HFF-Myc (cell line): ENCODE measurements at regions not wholly inside any gene's neighbourhood (a gene's known extent, or its start where the extent isn't known, plus 50 kb on each side); places are given as distances from the start of the nearest gene placed in this dataset.
"Not testable (repeated sequence)": the region's sequence is repeated elsewhere in the genome, so short reads cannot be mapped to it uniquely, and the experiment has no call there.

Source experiments
- DNase-seq: peaks from one replicate; pipeline ENCODE4 v3.0.0-alpha.2; 2011; ENCODE audit warnings: low read depth; ENCODE audit errors: extremely low read depth
- H3K4me3 ChIP-seq: replicated peaks from 2 replicates; pipeline ENCODE4 v1.5.1; 2011; ENCODE audit warnings: low read depth, mild to moderate bottlenecking, control low read depth, low read length
- TF ChIP-seq, protein P1 (sequence below): IDR thresholded peaks from 2 replicates; pipeline ENCODE4 v1.5.1; 2012; ENCODE audit warnings: mild to moderate bottlenecking, low read depth, low read length, control low read depth; ENCODE audit errors: missing control alignments

DNA sequence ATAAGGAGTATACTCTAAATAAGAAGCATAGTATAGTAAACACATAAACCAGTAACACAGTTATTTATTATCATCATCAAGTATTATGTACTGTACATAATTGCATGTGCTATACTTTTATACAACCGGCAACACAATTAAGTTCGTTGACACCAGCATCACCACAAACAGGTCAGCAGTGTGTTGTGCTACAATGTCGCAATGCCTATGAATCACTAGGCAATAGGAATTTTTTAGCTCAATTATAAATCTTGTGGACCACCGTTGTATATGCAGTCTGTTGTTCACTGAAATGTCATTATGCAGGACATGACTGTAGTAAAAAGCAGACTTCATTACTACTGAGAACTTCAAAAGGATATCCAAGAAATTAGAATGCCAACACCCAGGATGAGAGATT lies 177.0 kb downstream of the PDCD6IP start:
- DNase-seq, result no peak
- TF ChIP-seq, protein P1, sequence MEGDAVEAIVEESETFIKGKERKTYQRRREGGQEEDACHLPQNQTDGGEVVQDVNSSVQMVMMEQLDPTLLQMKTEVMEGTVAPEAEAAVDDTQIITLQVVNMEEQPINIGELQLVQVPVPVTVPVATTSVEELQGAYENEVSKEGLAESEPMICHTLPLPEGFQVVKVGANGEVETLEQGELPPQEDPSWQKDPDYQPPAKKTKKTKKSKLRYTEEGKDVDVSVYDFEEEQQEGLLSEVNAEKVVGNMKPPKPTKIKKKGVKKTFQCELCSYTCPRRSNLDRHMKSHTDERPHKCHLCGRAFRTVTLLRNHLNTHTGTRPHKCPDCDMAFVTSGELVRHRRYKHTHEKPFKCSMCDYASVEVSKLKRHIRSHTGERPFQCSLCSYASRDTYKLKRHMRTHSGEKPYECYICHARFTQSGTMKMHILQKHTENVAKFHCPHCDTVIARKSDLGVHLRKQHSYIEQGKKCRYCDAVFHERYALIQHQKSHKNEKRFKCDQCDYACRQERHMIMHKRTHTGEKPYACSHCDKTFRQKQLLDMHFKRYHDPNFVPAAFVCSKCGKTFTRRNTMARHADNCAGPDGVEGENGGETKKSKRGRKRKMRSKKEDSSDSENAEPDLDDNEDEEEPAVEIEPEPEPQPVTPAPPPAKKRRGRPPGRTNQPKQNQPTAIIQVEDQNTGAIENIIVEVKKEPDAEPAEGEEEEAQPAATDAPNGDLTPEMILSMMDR, result no peak
- H3K4me3 ChIP-seq, result no peak overlapping the region

DNA sequence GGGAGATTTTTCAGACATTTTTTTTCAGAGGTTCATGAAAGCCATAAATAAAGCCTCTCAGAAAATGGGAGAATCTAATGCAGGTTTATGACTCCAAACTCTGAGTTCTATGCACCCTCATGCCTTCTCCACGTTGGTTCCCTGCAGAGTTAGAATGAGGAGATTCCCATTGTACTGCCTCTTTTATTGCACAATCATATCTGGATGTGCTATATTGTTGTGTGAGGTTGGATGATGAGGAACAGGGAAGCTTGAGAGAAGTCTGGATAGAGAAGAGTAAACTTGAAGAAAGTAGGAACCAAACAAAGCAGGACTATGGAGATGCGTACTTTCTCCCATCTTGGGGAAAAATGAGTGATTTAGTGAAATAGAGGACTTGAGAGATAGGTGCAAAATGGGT lies 178.8 kb downstream of the PDCD6IP start:
- TF ChIP-seq, protein P1, result no peak
- DNase-seq, result no peak
- no peak overlapping the region for H3K4me3 ChIP-seq

DNA sequence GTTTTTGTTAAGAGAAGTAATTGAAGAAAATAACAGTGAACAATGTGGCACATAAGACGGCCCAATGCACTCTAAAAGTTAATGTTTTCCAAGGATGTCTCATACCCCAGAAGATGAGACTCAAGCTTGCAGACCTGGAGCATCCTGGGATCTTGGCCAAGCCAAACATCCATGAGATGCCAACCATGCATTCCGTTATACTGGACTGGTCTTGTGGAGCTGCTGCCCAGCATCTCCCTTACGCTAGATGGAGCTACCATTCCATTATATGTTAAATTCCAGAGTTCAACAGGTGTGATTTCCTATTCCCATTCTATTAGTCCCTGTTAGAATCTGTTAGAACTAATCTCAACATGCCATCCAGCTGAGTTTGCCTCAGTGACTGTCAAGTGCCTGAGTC lies 181.8 kb downstream of the PDCD6IP start:
- no peak overlapping the region for H3K4me3 ChIP-seq
- TF ChIP-seq, protein P1, result peak; percentile 57
- DNase-seq, result peak; percentile 19

DNA sequence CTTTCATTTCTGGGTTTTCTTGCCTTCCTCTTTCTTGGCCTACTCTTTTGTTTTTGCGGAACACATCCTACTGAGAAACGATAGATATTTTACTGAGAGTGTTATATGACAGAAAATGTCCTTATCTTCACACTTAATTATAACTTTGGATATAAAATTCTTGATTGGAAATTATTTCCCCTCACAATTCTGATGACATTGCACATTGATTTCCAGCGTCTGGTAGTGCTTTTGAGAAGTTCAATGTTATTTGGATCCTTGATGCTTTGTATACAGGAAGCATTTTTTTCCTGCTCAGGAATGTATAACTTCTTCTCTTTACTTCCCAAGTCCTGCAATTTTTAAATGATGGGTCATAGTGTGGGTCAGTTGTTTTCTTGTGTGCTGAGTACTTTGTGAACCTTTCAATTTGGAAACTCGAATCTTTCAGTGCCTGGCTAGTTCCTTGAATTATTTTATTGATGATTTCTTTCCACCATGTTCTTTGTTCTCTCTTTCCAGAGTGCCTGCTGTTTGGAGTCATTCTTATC lies 183.9 kb downstream of the PDCD6IP start:
- DNase-seq, result no peak
- no peak overlapping the region for H3K4me3 ChIP-seq
- TF ChIP-seq, protein P1, result no peak

DNA sequence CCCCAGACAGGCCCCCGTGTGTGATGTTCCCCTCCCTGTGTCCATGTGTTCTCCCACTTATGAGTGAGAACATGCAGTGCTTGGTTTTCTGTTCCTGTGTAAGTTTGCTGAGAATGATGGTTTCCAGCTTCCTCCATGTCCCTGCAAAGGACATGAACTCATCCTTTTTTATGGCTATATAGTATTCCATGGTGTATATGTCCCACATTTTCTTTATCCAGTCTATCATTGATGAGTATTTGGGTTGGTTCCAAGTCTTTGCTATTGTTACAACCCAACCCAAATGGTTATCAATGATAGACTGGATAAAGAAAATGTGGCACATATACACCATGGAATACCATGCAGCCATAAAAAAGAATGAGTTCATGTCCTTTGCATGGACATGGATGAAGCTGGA lies 184.5 kb downstream of the PDCD6IP start:
- H3K4me3 ChIP-seq, DNase-seq: not testable (repeated sequence)

DNA sequence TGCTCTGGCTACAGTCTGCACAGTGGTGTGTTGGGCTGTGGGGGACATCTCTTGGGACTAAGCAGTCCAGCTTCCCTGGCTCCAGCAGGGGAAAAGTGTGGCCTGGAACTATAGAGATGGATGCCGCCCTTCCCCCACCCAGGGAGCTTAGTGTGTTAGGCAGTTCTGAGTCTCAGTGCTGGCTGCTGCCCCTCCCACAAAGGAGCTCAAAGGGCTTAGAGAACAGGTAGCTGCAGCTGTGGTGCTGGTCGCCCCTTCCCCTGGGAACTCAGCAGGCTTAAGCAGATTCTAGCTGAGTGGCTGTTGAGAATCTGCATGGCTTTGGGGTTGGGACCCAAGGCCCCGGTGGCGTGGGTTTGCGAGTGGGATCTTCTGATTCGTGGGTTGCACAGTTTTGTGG lies 190.8 kb downstream of the PDCD6IP start:
- H3K4me3 ChIP-seq, result no peak overlapping the region
- DNase-seq, result no peak
- TF ChIP-seq, protein P1, result no peak

DNA sequence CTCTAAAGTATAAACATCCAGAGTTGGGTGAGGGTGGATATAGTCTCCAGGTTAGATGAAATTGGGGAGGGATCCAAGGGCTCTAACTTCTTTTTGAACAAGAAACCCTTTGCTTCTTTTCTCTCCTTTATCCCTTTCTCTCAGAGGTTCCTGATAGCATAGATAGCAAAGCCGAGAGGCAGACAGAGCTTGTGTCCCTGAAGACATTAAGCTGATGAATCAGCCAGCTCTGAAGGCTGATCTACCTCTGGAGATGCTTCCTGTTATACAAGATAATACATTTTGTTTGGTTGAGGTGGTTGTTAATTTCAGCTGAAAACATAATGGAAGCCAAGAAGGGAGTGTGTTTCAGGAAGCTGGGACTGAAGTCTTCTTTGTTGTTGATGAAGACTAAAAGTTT lies 193.2 kb downstream of the PDCD6IP start:
- no peak for DNase-seq
- no peak overlapping the region for H3K4me3 ChIP-seq
- TF ChIP-seq, protein P1, result no peak
